IMR-90 (cell line): ENCODE measurements at regions not wholly inside any gene's neighbourhood (a gene's known extent, or its start where the extent isn't known, plus 50 kb on each side); places are given as distances from the start of the nearest gene placed in this dataset.

Source experiments
- ATAC-seq: fragments of 200-7000 bp; cut with Tn5 transposase; 2 replicates; pipeline ENCODE4 v1.9.1; 2020; ENCODE audit warnings: low read depth, mild to moderate bottlenecking, moderate library complexity
- BruUV-seq: library from RNA; stranded (reverse); fragments of 400-500 nt; replicated peaks from 2 replicates; lab custom pipeline; 2021; lab: Mats Ljungman, UMichigan
- CTCF ChIA-PET: fragments of 300-600 bp; formaldehyde crosslinking; extraction: SDS; loops from one replicate; lab custom pipeline; 2021; ENCODE audit warnings: antibody characterized with exemption; lab: Yijun Ruan, JAX
- POLR2A ChIA-PET: fragments of 300-600 bp; sonication (Branson Sonifier 250); formaldehyde crosslinking; loops from one replicate; lab custom pipeline; 2022; ENCODE audit warnings: antibody characterized with exemption; ENCODE audit not compliant: unreplicated experiment; lab: Charles Lee
- DNase-seq: peaks from one replicate; pipeline ENCODE4 v3.0.0; 2013
- H2AFZ ChIP-seq: replicated peaks from 2 replicates; pipeline ENCODE3; 2013; ENCODE audit warnings: low read length, mild to moderate bottlenecking; ENCODE audit not compliant: poor library complexity
- H2AK5ac ChIP-seq: 2 replicates; pipeline ENCODE4 v1.6.1; 2013; ENCODE audit warnings: low read depth, low read length, inconsistent platforms
- H2AK9ac ChIP-seq: replicated peaks from 2 replicates; pipeline ENCODE3; 2013; ENCODE audit warnings: mild to moderate bottlenecking, low read depth, low read length, moderate library complexity; ENCODE audit not compliant: poor library complexity
- H2BK120ac ChIP-seq: 2 replicates; pipeline ENCODE4 v1.6.1; 2013; ENCODE audit warnings: low read depth, low read length, inconsistent platforms
- H2BK15ac ChIP-seq: 3 replicates; pipeline ENCODE4 v1.6.1; 2013; ENCODE audit warnings: low read depth, low read length, inconsistent platforms
- H2BK20ac ChIP-seq: 2 replicates; pipeline ENCODE4 v1.6.1; 2013; ENCODE audit warnings: low read depth, mild to moderate bottlenecking, inconsistent platforms, low read length, moderate library complexity
- H2BK5ac ChIP-seq: 2 replicates; pipeline ENCODE4 v1.6.1; 2013; ENCODE audit warnings: mild to moderate bottlenecking, low read depth, low read length, inconsistent platforms; ENCODE audit not compliant: poor library complexity, severe bottlenecking
- H3K14ac ChIP-seq: replicated peaks from 2 replicates; pipeline ENCODE4 v1.6.1; 2013; ENCODE audit warnings: low read depth, low read length, inconsistent platforms
- H3K18ac ChIP-seq: 2 replicates; pipeline ENCODE4 v1.6.1; 2013; ENCODE audit warnings: low read depth, low read length, control low read depth
- H3K23ac ChIP-seq: 2 replicates; pipeline ENCODE4 v1.6.1; 2013; ENCODE audit warnings: low read depth, low read length, inconsistent platforms
- H3K27ac ChIP-seq: 2 replicates; pipeline ENCODE4 v1.5.1; 2013; ENCODE audit warnings: mild to moderate bottlenecking, control low read depth, low read length; ENCODE audit not compliant: insufficient read depth
- H3K27me3 ChIP-seq: 2 replicates; pipeline ENCODE4 v1.6.1; 2013; ENCODE audit warnings: low read length; ENCODE audit not compliant: control insufficient read depth, insufficient read depth
- H3K36me3 ChIP-seq: 2 replicates; pipeline ENCODE4 v1.6.1; 2013; ENCODE audit warnings: low read length, mixed read lengths; ENCODE audit not compliant: control insufficient read depth, insufficient read depth
- H3K4ac ChIP-seq: 2 replicates; pipeline ENCODE4 v1.6.1; 2013; ENCODE audit warnings: low read depth, low read length, inconsistent platforms
- H3K4me1 ChIP-seq: 2 replicates; pipeline ENCODE4 v1.6.1; 2013; ENCODE audit warnings: low read length, mixed read lengths; ENCODE audit not compliant: control insufficient read depth, insufficient read depth
- H3K4me2 ChIP-seq: 2 replicates; pipeline ENCODE4 v1.6.1; 2013; ENCODE audit warnings: low read depth, mild to moderate bottlenecking, control low read depth, low read length, moderate library complexity
- H3K4me3 ChIP-seq: 2 replicates; pipeline ENCODE4 v1.5.1; 2013; ENCODE audit warnings: low read depth, mild to moderate bottlenecking, control low read depth, low read length, moderate library complexity; ENCODE audit not compliant: insufficient read depth
- H3K56ac ChIP-seq: 2 replicates; pipeline ENCODE4 v1.6.1; 2013; ENCODE audit warnings: low read length, inconsistent platforms; ENCODE audit not compliant: insufficient read depth; ENCODE audit errors: extremely low read depth
- H3K79me1 ChIP-seq, 2 experiments: 2 replicates each; pipeline ENCODE4 v1.6.1; 2013; ENCODE audit warnings: low read length in 2 of 2, inconsistent platforms in 1 of 2, low read depth in 1 of 2
- H3K9ac ChIP-seq: 2 replicates; pipeline ENCODE4 v1.6.1; 2013; ENCODE audit warnings: low read depth, low read length, control low read depth
- H3K9me1 ChIP-seq: 2 replicates; pipeline ENCODE4 v1.6.1; 2013; ENCODE audit warnings: low read length, inconsistent platforms; ENCODE audit not compliant: insufficient read depth
- H3K9me3 ChIP-seq: 2 replicates; pipeline ENCODE4 v1.6.1; 2013; ENCODE audit warnings: low read length; ENCODE audit not compliant: control insufficient read depth, insufficient read depth
- H4K20me1 ChIP-seq: 2 replicates; pipeline ENCODE4 v1.6.1; 2013; ENCODE audit warnings: low read length, inconsistent platforms; ENCODE audit not compliant: insufficient read depth
- H4K5ac ChIP-seq: 2 replicates; pipeline ENCODE4 v1.6.1; 2013; ENCODE audit warnings: mild to moderate bottlenecking, low read depth, low read length, control low read depth
- H4K8ac ChIP-seq, 2 experiments: 2 replicates each; pipeline ENCODE4 v1.6.1; 2013; ENCODE audit warnings: low read depth in 2 of 2, low read length in 2 of 2, control low read depth in 1 of 2, inconsistent platforms in 1 of 2
- H4K91ac ChIP-seq: 2 replicates; pipeline ENCODE4 v1.6.1; 2013; ENCODE audit warnings: low read depth, low read length, inconsistent platforms; ENCODE audit not compliant: insufficient read depth
- BHLHE40 ChIP-seq: fragments of 150-350 bp; IDR thresholded peaks from 2 replicates; pipeline ENCODE4 v1.6.1; 2016; ENCODE audit warnings: mild to moderate bottlenecking, low read depth, low read length
- CHD1 ChIP-seq: IDR thresholded peaks from 2 replicates; pipeline ENCODE4 v1.6.1; 2012; ENCODE audit warnings: low read depth, low read length, improper control_type of control experiment
- SMC3 ChIP-seq: fragments of 150-350 bp; IDR thresholded peaks from 2 replicates; pipeline ENCODE4 v1.6.1; 2016; ENCODE audit warnings: low read depth, mild to moderate bottlenecking, antibody characterized with exemption, low read length, moderate library complexity
- WGBS, 2 experiments: methylation state at CpG; one replicate each; pipeline versions ENCODE4 v1.1.5 to v1.1.7; 2013; ENCODE audit warnings: missing lambda C conversion rate in 2 of 2; ENCODE audit not compliant: insufficient read length in 1 of 2; ENCODE audit errors: extremely low coverage in 2 of 2; 5-methylcytosine and 5-hydroxymethylcytosine counted together
- dilution Hi-C: fragments of 300-500 bp; cut with HindIII; formaldehyde crosslinking; loops from one replicate; pipeline ENCODE4 v1.14.3; 2018; ENCODE audit warnings: low sequenced_read_pairs; ENCODE audit not compliant: unreplicated experiment
- in situ Hi-C: fragments of 300-500 bp; cut with MboI; formaldehyde crosslinking; loops from 3 replicates; pipeline ENCODE4 v1.14.3; 2019; ENCODE audit warnings: low sequenced_read_pairs, inconsistent platforms, mixed read lengths
- intact Hi-C: fragments of 100-400 bp; cut with micrococcal nuclease; formaldehyde crosslinking; loops from 2 replicates; pipeline ENCODE4 v1.10.0; 2022
- TF ChIP-seq, protein P1 (sequence below): fragments of 150-350 bp; IDR thresholded peaks from 2 replicates; pipeline ENCODE4 v1.6.1; 2017; ENCODE audit warnings: mild to moderate bottlenecking, antibody characterized with exemption, low read length, low read depth

- no peak overlapping the region for H3K4me2 ChIP-seq
- H3K27me3 ChIP-seq = no peaks in the 10 kb centered on the region
- no peak overlapping the region for H4K8ac ChIP-seq
- no TSS peak for BruUV-seq
- H3K4ac ChIP-seq = no peak overlapping the region
- ATAC-seq (no peak), DNase-seq (no peak)
- no peak overlapping the region for H2AK5ac ChIP-seq
- no peak overlapping the region for H2BK15ac ChIP-seq
- H3K18ac ChIP-seq = no peak overlapping the region
- POLR2A ChIA-PET = no interaction called here
- H3K9me3 ChIP-seq = no peaks in the 10 kb centered on the region
- H4K91ac ChIP-seq = no peak overlapping the region
- no peak overlapping the region for H3K14ac ChIP-seq
- dilution Hi-C loops = no loop called here
- H2AFZ ChIP-seq = no peak overlapping the region
- no peaks in the 10 kb centered on the region for H3K9me1 ChIP-seq
- no peak overlapping the region for H2AK9ac ChIP-seq
- H3K27ac ChIP-seq = no peak overlapping the region
- no peak overlapping the region for H3K56ac ChIP-seq
- no peak overlapping the region for H3K9ac ChIP-seq
- H2BK20ac ChIP-seq = no peak overlapping the region
- no peaks in the 10 kb centered on the region for H3K79me1 ChIP-seq
- H3K4me3 ChIP-seq = no peak overlapping the region
- in situ Hi-C loops = loop anchor here (25.0 kb wide), 1 partner anchor 1169 kb away; no protein-coding TSS in a partner anchor
- H3K4me1 ChIP-seq = no peaks in the 10 kb centered on the region
- H4K20me1 ChIP-seq = no peaks in the 10 kb centered on the region
- H4K5ac ChIP-seq = no peak overlapping the region
- H3K36me3 ChIP-seq = no peaks in the 10 kb centered on the region
- 100% methylated on average over 1 of the region's 6 CpGs; no CpG with 5 or more reads in 1 of the 2 experiments for WGBS, 2 experiments
- no peak overlapping the region for H3K23ac ChIP-seq
- intact Hi-C loops = loop anchor here (2.0 to 10.0 kb wide), 5 partner anchors 272 to 1170 kb away; partner anchors contain the start of gene ANTXR2
- CTCF ChIA-PET = interaction anchor here (1.0 kb wide), 1 partner anchor 8 kb away, joined by 3 read pairs; no protein-coding TSS in a partner anchor
- H2BK120ac ChIP-seq = no peak overlapping the region
- H2BK5ac ChIP-seq = no peak overlapping the region
- TF ChIP-seq SMC3 (no peak), CHD1 (no peak), BHLHE40 (no peak)
- TF ChIP-seq, protein P1, sequence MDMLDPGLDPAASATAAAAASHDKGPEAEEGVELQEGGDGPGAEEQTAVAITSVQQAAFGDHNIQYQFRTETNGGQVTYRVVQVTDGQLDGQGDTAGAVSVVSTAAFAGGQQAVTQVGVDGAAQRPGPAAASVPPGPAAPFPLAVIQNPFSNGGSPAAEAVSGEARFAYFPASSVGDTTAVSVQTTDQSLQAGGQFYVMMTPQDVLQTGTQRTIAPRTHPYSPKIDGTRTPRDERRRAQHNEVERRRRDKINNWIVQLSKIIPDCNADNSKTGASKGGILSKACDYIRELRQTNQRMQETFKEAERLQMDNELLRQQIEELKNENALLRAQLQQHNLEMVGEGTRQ = no peak
These were observed 103.9 kb upstream of the PAQR3 start for GRCh38 chr4:79043138-79043537.
